ENCODE measurements at regions not wholly inside any gene's neighbourhood (a gene's known extent, or its start where the extent isn't known, plus 50 kb on each side); places are given as distances from the start of the nearest gene placed in this dataset.

- Histone ChIP-seq H3K27me3 (no peaks in the 10 kb centered on the region), H3K27ac (no peak overlapping the region), H3K9me3 (no peaks in the 10 kb centered on the region), H3K4me3 (no peak overlapping the region), H3K36me3 (no peaks in the 10 kb centered on the region), H3K4me1 (no peaks in the 10 kb centered on the region)
- 24 to 30% methylated on average over 1 of the region's 1 CpG for WGBS, 2 donors
- ATAC-seq (ENCODE audit: low FRiP score in 2 of 2) (no peak), DNase-seq (no peak)
- TF ChIP-seq POLR2A (IDR thresholded peaks at IDR 0.05) = no peak
- TF ChIP-seq CTCF (IDR thresholded peaks at IDR 0.05) = no peak
- TF ChIP-seq EP300 (IDR thresholded peaks at IDR 0.05) = no peak
- TF ChIP-seq POLR2AphosphoS5 (IDR thresholded peaks at IDR 0.05) = no peak
Observed at GRCh38 chr4:18878561-18878960, 857.0 kb upstream of the LCORL start.

GRCh38 chr4:18869166-18869565, 847.6 kb upstream of the LCORL start:
- Histone ChIP-seq H3K36me3 (no peaks in the 10 kb centered on the region), H3K4me3 (no peak overlapping the region), H3K4me1 (no peaks in the 10 kb centered on the region), H3K27ac (no peak overlapping the region), H3K27me3 (no peaks in the 10 kb centered on the region), H3K9me3 (no peaks in the 10 kb centered on the region)
- no peak for TF ChIP-seq CTCF (IDR thresholded peaks at IDR 0.05)
- no peak for TF ChIP-seq EP300 (IDR thresholded peaks at IDR 0.05)
- no peak for TF ChIP-seq POLR2A (IDR thresholded peaks at IDR 0.05)
- TF ChIP-seq POLR2AphosphoS5 (IDR thresholded peaks at IDR 0.05) = no peak
- no peak for DNase-seq
- 38 to 44% methylated on average over 1 of the region's 1 CpG for WGBS, 2 donors
- peak in 1 of 2 donors; percentile 26 for ATAC-seq (ENCODE audit: low FRiP score in 2 of 2)

GRCh38 chr4:18860836-18861530, 839.4 kb upstream of the LCORL start:
- TF ChIP-seq EP300 (IDR thresholded peaks at IDR 0.05) (no peak), POLR2AphosphoS5 (IDR thresholded peaks at IDR 0.05) (no peak), CTCF (IDR thresholded peaks at IDR 0.05) (no peak), POLR2A (IDR thresholded peaks at IDR 0.05) (no peak)
- H3K4me3 ChIP-seq = no peak overlapping the region
- H3K4me1 ChIP-seq = no peaks in the 10 kb centered on the region
- no peak for ATAC-seq (ENCODE audit: low FRiP score in 2 of 2)
- no peaks in the 10 kb centered on the region for H3K9me3 ChIP-seq
- DNase-seq = no peak
- WGBS, 2 donors = 75 to 79% methylated on average over 2 of the region's 2 CpGs
- no peak overlapping the region for H3K27ac ChIP-seq
- H3K27me3 ChIP-seq = no peaks in the 10 kb centered on the region
- no peaks in the 10 kb centered on the region for H3K36me3 ChIP-seq

- no peaks in the 10 kb centered on the region for H3K9me3 ChIP-seq
Observed at GRCh38 chr4:18859468-18859867, 837.9 kb upstream of the LCORL start.

More at GRCh38 chr4:18859468-18859867, 837.9 kb upstream of the LCORL start:
- no peaks in the 10 kb centered on the region for H3K27me3 ChIP-seq
- DNase-seq = no peak
- no peaks in the 10 kb centered on the region for H3K4me1 ChIP-seq
- no peaks in the 10 kb centered on the region for H3K36me3 ChIP-seq
- no peak for TF ChIP-seq EP300 (IDR thresholded peaks at IDR 0.05)
- no peak for TF ChIP-seq POLR2AphosphoS5 (IDR thresholded peaks at IDR 0.05)
- no peak for TF ChIP-seq POLR2A (IDR thresholded peaks at IDR 0.05)
- no peak for TF ChIP-seq CTCF (IDR thresholded peaks at IDR 0.05)
- WGBS, 2 donors = 53 to 56% methylated on average over 2 of the region's 2 CpGs
- H3K27ac ChIP-seq = no peak overlapping the region
- no peak for ATAC-seq (ENCODE audit: low FRiP score in 2 of 2)
- no peak overlapping the region for H3K4me3 ChIP-seq
